ENCODE measurements at regions not wholly inside any gene's neighbourhood (a gene's known extent, or its start where the extent isn't known, plus 50 kb on each side); places are given as distances from the start of the nearest gene placed in this dataset.
"Not testable (repeated sequence)": the region's sequence is repeated elsewhere in the genome, so short reads cannot be mapped to it uniquely, and the experiment has no call there.

DNA sequence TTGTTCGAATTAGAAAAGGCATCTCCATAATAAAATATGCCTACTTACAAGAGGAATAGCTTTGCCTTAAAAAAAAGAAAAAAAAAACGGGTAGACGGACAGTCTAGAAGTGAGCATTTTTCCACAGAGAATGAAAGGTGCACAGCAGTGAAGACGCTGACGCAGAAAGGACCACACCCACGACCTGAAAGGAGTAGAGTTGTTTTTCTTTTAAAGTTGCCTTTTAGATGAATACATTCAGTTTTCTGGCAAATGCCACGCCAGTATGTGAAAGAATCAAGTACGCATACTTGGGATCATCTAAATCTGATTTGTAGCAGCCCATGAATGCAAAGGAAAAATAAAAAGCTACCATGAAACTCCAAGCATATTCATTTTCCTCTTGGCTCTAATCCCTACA, 809.2 kb upstream of the SOX11 start:
- DNase-seq: no peak

DNA sequence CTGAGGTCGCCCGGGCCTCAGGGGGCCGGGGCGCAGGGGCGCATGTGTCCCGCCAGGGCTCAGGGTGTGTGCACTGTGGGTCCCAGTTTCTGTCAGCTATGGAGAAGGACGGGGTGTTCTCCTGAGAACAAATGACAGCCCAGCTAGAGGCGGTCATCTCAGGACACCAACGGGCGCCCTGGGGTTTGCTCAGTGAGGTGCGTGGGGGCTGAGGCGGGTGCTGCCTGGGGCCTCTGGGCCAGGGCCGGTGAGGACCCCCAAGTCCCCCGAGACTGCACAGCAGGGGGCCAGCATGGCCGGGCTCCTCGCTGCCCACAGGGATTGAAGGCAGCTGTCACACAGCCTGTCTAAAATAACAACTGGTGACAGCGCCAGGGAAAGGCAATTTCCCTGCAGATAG, 808.8 kb upstream of the SOX11 start:
- no peak for DNase-seq

DNA sequence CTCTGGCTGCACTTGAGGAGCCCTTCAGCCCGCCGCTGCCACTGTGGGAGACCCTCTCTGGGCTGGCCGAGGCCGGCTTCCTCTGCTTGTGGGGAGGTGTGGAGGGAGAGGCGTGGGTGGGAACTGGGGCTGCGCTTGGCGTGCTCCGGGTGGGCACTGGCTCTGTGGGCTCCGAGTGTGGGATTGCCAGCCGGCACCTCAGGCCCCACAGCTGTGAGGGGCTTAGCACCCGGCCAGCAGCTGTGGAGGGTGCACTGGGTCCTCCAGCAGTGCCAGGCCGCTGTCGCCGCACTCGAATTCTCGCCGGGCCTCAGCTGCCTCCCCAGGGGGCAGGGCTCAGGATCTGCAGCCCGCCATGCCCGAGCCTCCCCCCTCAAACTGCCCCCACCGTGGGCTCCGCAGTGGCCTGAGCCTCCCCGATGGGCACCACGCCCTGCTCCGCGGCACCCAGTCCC, 808.0 kb upstream of the SOX11 start:
- no peak for DNase-seq

GRCh38 chr2:4891394-4891793, 800.8 kb upstream of the SOX11 start:
- DNase-seq: no peak

- DNase-seq: no peak
These were observed 796.8 kb upstream of the SOX11 start for GRCh38 chr2:4895371-4895770.

DNA sequence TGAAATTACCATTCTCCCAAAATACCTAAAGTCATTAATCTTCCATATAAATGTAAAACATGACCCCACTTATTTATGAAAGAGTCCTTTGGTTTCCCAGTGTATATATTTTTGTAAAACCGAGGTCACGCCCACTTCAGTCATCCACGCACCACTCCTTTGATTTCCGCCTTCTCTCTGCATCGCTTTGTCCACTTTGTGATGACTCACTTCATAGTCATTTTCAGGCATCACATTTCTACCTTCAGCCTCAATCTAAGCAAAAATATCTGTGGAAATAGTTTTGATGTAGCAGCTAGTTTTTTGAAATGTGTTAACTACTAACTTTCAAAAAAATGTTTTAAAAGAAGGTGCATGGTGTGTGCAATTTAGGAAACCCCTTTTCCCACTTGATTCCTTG, 793.5 kb upstream of the SOX11 start:
- no peak for DNase-seq

DNA sequence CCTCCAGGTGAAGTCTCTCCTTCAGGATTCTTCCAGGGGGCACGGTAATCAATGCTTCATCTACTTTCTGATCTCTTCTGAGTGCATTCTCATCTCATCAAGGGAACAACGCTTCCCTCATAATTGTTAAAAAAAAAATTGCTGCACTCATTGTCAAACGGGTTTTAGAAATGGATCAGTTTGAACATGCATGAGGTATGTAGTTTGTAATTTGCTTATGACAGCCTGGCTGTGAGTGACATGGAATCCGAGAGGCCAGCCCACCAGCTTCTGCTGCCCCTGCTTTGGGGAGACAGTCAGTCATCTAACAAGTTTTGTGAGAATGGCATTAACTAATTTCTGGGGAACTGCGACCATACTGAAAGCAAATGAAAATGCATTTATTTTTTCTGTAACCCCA, 791.9 kb upstream of the SOX11 start:
- no peak for DNase-seq

DNA sequence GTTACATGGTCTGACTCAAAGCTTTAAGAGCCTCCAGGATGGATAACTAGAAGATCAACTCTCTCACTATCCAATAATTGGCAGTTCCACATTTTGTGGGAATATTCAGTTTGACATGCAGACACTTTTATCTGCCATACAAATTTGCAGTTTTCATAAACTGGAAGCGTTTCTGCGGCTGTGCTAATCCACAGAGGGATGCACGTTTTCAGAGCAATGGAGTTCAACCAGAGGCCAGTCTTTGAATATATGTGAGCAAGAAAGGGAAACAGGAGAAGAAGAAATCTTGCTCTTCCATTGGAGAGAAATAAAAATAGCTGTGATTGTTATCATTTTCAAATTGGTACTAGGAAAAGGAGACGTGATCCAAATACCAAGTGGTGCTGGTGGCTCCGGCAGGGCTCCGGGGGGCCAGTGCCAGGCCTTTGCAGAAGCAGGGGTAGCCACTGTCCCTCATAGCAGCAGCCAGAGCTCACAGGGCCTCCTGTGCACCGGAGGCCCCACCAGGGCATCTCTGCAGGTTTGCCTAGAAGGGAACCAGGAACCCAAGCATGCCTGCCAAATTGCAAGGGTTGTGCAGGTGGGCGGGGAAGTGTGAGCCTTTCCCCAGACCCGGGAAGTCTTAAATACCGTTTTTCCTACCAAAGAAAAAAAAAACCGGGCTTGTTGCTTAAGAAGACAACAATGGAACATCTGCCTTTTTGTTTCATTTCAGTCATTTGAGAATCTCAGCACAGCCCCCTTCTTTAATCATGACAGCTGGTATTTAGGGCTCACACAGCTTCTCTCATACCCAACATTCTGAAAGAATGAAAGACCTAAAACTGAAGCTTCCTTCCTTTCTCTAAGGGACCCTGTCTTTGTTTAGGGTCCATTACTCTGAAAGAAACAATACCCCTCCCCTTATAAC, 791.1 kb upstream of the SOX11 start:
- DNase-seq: no peak

DNA sequence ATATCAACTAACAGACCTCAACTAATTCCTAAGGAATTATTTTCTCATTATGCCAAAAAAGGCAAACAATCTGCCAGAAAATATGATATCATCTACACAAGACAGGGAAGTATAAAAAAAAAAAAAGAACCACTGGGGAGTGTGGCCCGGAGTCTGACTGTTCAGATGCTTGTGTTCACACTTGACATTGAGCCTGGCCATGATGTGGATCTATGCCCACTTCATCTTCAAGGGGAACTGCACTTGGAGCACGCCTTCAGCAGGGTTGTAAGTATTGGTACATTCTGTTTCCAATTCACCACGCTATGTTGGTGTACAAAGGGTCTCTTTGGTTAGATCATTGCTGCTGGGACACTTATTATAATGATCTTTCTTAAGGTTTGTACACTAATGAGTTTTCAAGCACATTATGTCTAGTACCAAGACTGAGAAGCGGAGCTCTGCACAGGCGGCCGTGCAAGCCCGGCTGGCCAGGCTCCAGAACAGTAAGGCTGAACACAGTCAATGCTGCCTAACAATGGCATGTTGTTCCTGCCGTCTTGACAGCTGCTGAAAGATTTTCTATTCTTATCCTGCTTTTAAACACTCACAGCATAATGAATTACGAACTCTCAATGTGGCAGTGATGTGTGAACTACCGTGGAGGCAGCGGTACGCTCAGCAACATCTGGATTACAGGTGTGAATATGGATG, 788.4 kb upstream of the SOX11 start:
- DNase-seq: no peak

- no peak for DNase-seq
These were observed 783.7 kb upstream of the SOX11 start for GRCh38 chr2:4908461-4908860.

DNA sequence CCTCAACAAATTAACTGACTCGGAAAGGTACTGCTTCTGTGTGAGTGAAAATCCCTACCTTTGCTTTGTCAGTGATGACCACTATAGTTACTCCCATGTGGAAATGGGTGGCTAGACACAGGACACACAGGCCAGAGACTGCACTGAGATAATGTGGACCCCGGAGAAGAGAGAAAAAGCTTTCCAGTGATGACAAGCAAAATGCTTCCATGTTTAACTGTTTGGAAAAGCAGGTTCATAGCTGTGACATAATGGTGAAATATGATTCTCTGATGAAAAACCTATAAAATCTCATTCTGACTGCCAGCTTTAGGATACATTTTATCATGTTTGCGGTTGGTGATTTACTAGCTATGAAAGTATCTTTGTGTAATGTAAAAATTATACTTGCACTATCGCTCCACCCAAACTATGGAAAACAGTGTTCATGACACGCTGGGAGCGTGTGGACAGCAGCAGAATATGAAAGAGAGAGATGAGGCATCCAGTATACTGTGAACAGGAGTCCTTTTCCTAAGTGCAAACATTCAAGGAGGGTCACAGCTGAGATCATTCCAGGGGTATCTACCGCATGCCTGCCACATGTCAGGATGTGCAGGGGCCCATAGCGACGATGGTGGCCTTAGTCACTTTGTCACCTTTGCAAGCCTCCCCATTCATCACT, 782.7 kb upstream of the SOX11 start:
- no peak for DNase-seq

DNA sequence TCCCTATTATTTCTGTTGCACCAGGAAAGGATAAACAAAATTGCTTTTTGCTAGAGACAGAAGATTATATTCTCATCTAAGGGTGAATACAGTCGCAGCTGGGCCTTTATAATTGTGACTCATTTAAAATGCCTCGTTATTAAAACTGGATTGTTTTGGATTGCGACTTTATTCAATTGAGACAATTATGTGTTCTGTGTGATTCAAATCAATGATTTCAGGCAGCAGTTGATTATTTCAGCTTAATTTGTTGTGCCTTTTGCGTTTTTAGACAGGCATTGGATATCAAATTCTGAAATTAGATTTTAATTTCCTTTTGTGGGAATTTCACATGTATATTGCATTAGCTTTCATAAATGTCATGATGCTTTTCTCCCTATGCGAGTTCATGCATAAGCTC, 778.1 kb upstream of the SOX11 start:
- DNase-seq: no peak

- no peak for DNase-seq
These were observed 777.6 kb upstream of the SOX11 start for GRCh38 chr2:4914551-4914950.

GRCh38 chr2:4915357-4915756, 776.8 kb upstream of the SOX11 start:
- DNase-seq: no peak

DNA sequence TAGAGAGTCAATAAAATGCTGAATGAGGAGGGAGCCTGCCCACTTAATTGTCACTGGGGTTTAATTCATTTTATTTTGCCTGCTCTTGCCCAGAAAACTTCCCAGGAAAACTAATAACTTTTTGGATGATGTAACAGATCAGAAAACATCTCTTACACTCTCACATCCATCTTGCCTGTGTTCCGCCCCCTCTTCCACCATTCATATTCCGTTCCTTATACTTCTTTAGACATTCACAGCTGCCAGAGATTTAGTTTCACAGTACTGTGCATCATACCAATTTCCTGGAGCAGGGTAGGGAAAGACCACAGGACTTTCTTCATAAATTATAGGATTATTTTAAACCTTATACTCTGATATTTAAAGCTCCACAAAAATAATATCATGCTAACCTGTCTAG, 776.1 kb upstream of the SOX11 start:
- no peak for DNase-seq

DNA sequence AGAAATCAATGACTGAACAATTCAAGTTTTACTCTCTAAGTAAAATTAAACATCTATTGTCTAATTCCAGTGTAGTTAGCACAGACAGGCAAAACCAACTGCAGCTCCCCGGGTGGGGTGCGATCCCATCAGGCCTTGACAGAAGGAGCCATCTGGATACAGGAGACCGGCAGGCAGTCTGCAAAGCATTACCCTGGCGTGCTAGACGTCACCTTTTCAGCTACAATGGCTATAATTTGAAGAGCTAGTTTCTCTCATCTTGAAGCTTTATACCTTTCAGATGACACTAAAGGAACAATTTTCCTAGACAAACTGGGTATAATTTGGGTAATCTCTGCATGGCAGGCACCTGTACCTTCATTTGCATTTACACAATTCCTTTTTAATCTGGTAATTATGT, 761.5 kb upstream of the SOX11 start:
- no peak for DNase-seq

GRCh38 chr2:4931721-4932365, 760.3 kb upstream of the SOX11 start:
- no peak for DNase-seq

- DNase-seq: not testable (repeated sequence)
These were observed 756.9 kb upstream of the SOX11 start for GRCh38 chr2:4935291-4935690.

DNA sequence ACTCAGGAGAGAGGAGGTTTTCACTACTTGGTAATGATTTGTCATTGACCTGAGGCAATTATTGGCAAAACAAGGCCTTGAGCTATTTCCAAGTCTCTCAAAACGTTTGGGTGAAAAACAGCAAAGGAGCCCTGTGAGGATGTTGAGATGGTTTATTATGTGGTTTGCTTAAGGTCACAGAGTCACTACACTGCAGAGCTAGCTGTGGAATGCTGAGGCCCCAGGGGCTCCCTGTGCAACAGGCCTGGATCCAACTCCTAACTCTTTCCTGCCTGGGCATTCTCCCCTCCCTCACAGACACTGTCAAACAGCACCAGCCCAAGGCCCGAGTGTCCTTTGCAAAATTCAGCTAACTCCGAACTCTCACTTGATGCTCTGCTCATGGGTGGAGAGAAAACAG, 754.6 kb upstream of the SOX11 start:
- DNase-seq: no peak

- DNase-seq: no peak
These were observed 754.0 kb upstream of the SOX11 start for GRCh38 chr2:4938206-4938605.

DNA sequence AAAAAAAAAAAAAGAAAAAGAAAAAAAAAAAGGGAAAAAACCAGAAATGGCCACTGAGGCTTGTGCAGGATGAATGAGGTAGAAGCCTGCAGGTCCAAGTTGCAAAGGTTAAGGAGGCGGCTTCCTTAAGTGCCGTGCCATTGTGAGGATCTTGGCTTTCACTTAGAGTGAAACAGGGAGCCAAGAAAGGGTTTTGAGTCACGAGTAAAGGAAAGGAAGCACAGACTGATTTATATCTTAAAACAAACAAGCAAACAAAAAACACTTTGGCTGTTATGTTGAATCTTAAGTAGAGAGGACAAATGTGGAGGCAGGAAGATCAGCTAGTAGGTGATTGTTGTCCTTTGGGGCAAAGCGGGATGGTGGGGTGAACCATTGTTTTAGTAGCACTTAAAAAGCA, 749.7 kb upstream of the SOX11 start:
- DNase-seq: no peak

- no peak for DNase-seq
These were observed 744.3 kb upstream of the SOX11 start for GRCh38 chr2:4947911-4948310.

DNA sequence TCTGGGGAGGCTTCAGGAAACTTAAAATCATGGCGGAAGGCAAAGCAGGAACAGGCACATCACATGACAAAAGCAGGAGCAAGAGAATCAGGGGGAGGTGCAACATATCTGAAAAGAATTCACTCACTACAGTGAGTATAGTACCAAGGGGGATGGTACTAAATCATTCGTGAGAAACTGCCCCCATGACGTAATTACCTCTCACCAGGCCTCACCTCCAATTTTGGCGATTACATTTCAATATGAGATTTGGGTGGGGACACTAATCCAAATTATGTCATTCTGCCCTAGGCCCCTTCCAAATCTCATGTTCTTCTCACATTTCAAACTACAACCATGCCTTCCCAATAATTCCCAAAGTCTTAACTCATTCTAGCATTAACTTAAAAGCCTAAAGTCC, 740.8 kb upstream of the SOX11 start:
- no peak for DNase-seq
